GM12891 (cell line): ENCODE measurements at regions not wholly inside any gene's neighbourhood (a gene's known extent, or its start where the extent isn't known, plus 50 kb on each side); places are given as distances from the start of the nearest gene placed in this dataset.

Experiments used
- POLR2AphosphoS5 ChIP-seq: IDR thresholded peaks from 2 replicates; pipeline ENCODE4 v1.6.1; 2011; ENCODE audit warnings: low read depth, low read length, control low read depth
- SPI1 ChIP-seq: IDR thresholded peaks from 2 replicates; pipeline ENCODE4 v1.6.1; 2011; ENCODE audit warnings: low read depth, low read length, control low read depth

DNA sequence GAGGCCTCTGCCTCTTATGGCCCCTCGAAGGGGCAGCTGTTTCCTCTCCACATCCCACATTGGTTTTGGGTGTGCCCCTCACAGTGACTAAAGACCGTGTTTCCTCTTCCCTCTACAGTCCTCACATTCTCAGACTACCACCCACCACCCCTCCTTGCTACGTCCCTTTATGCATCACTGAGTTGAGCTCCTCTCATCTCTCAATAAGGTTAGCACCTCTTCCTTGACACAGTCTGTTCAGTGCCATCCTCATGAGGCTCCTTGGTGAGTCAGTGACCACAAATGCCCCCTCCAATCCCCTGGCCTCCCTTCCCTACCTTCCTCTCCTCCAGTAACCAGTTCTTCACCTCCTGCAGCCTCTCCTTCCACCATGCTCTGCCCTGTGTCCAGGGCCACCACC lies 239.1 kb upstream of the MYO3A start:
- TF ChIP-seq SPI1, result no peak
- TF ChIP-seq POLR2AphosphoS5, result no peak
